CD14-positive monocyte (primary cell): ENCODE measurements at regions not wholly inside any gene's neighbourhood (a gene's known extent, or its start where the extent isn't known, plus 50 kb on each side); places are given as distances from the start of the nearest gene placed in this dataset.

Source experiments
- DNase-seq, 3 donors: peaks; one replicate each; pipeline ENCODE4 v3.0.0-alpha.2; 2011 to 2022
- H2AFZ ChIP-seq: 2 replicates; pipeline ENCODE4 v1.6.0; 2012; ENCODE audit warnings: mild to moderate bottlenecking, low read depth, low read length, inconsistent platforms; ENCODE audit not compliant: insufficient read depth, poor library complexity, severe bottlenecking
- H3K27ac ChIP-seq, 2 donors: 1 replicate in 1 of 2; 2 replicates in 1 of 2; pipeline ENCODE4 v1.5.1; 2012 to 2013; ENCODE audit warnings: low read length in 2 of 2, control low read depth in 1 of 2, inconsistent platforms in 1 of 2, low read depth in 1 of 2, mild to moderate bottlenecking in 1 of 2
- H3K27me3 ChIP-seq, 2 donors: one replicate each; pipeline versions ENCODE4 v1.6.0 to v1.6.1; 2011 to 2013; ENCODE audit warnings: low read length in 2 of 2; ENCODE audit not compliant: control insufficient read depth in 2 of 2, insufficient read depth in 2 of 2
- H3K36me3 ChIP-seq, 2 donors: replicated peaks in 1 of 2; 1 replicate in 1 of 2; 2 replicates in 1 of 2; pipeline versions ENCODE4 v1.5.1 to v1.6.1; 2012 to 2013; ENCODE audit warnings: low read length in 2 of 2, control low read depth in 1 of 2, inconsistent platforms in 1 of 2, mild to moderate bottlenecking in 1 of 2; ENCODE audit not compliant: insufficient read depth in 2 of 2, control insufficient read depth in 1 of 2
- H3K4me1 ChIP-seq, 2 donors: 1 replicate in 1 of 2; 2 replicates in 1 of 2; pipeline versions ENCODE4 v1.5.1 to v1.6.1; 2012 to 2013; ENCODE audit warnings: low read length in 2 of 2, control low read depth in 1 of 2, inconsistent platforms in 1 of 2, mild to moderate bottlenecking in 1 of 2, moderate library complexity in 1 of 2; ENCODE audit not compliant: insufficient read depth in 2 of 2, control insufficient read depth in 1 of 2
- H3K4me2 ChIP-seq: replicated peaks from 2 replicates; pipeline ENCODE3; 2012; ENCODE audit warnings: low read length, moderate library complexity, mild to moderate bottlenecking; ENCODE audit not compliant: poor library complexity, severe bottlenecking; ENCODE audit errors: extremely low read depth
- H3K4me3 ChIP-seq, 3 experiments: fragments of 200-600 bp in 1 of 3; sonication (generic) in 1 of 3; replicated peaks in 1 of 3; 1 replicate in 2 of 3; 2 replicates in 1 of 3; pipeline ENCODE4 v1.5.1; 2011 to 2013; ENCODE audit warnings: low read length in 3 of 3, mild to moderate bottlenecking in 3 of 3, control low read depth in 2 of 3, low read depth in 2 of 3, inconsistent platforms in 1 of 3, moderate library complexity in 1 of 3
- H3K79me2 ChIP-seq: 2 replicates; pipeline ENCODE4 v1.6.0; 2012; ENCODE audit warnings: mild to moderate bottlenecking, control low read depth, inconsistent platforms, low read length, moderate library complexity; ENCODE audit not compliant: insufficient read depth
- H3K9ac ChIP-seq: 2 replicates; pipeline ENCODE4 v1.6.0; 2017; ENCODE audit warnings: low read length, mild to moderate bottlenecking; ENCODE audit not compliant: insufficient read depth, poor library complexity, severe bottlenecking
- H3K9me3 ChIP-seq, 2 donors: replicated peaks in 1 of 2; 1 replicate in 1 of 2; 2 replicates in 1 of 2; pipeline versions ENCODE4 v1.5.1 to v1.6.1; 2012 to 2013; ENCODE audit warnings: low read length in 2 of 2, control low read depth in 1 of 2; ENCODE audit not compliant: control insufficient read depth in 1 of 2, insufficient read depth in 1 of 2
- H4K20me1 ChIP-seq: 2 replicates; pipeline ENCODE4 v1.6.0; 2012; ENCODE audit warnings: mild to moderate bottlenecking, low read length, control low read depth, moderate library complexity; ENCODE audit not compliant: insufficient read depth
- H3K27ac Mint-ChIP-seq, 7 donors: one replicate each; pipeline ENCODE4 v1.8.0; 2020; ENCODE audit warnings: mild to moderate bottlenecking in 7 of 7, mixed read lengths in 7 of 7, moderate library complexity in 6 of 7, inconsistent platforms in 2 of 7
- H3K27me3 Mint-ChIP-seq, 3 donors: one replicate each; pipeline ENCODE4 v1.8.0; 2021 to 2022; ENCODE audit warnings: low read depth in 3 of 3, mild to moderate bottlenecking in 3 of 3, mixed read lengths in 3 of 3, moderate library complexity in 3 of 3, inconsistent platforms in 1 of 3
- H3K36me3 Mint-ChIP-seq, 2 donors: one replicate each; pipeline ENCODE4 v1.8.0; 2020; ENCODE audit warnings: mixed read lengths in 2 of 2, inconsistent platforms in 1 of 2, mild to moderate bottlenecking in 1 of 2
- H3K4me1 Mint-ChIP-seq: one replicate; pipeline ENCODE4 v1.8.0; 2020; ENCODE audit warnings: mild to moderate bottlenecking, mixed read lengths
- H3K4me3 Mint-ChIP-seq, 2 donors: one replicate each; pipeline ENCODE4 v1.8.0; 2020; ENCODE audit warnings: mild to moderate bottlenecking in 2 of 2, mixed read lengths in 2 of 2, moderate library complexity in 1 of 2
- H3K9me3 Mint-ChIP-seq, 7 donors: one replicate each; pipeline ENCODE4 v1.8.0; 2020 to 2022; ENCODE audit warnings: mixed read lengths in 7 of 7, mild to moderate bottlenecking in 6 of 7, moderate library complexity in 6 of 7, inconsistent platforms in 2 of 7
- WGBS: methylation state at CpG from one replicate; pipeline ENCODE4 v1.1.5; 2013; ENCODE audit warnings: missing lambda C conversion rate; ENCODE audit not compliant: insufficient coverage; 5-methylcytosine and 5-hydroxymethylcytosine counted together
- intact Hi-C, 2 donors: fragments of 100-400 bp; cut with micrococcal nuclease; formaldehyde crosslinking; loops; one replicate each; pipeline versions ENCODE4 v1.15.0 to v1.15.1; 2023
- TF ChIP-seq, protein P1 (sequence below): fragments of 200-600 bp; IDR thresholded peaks from one replicate; pipeline ENCODE4 v1.8.0; 2022; ENCODE audit warnings: antibody characterized with exemption, mild to moderate bottlenecking

DNA sequence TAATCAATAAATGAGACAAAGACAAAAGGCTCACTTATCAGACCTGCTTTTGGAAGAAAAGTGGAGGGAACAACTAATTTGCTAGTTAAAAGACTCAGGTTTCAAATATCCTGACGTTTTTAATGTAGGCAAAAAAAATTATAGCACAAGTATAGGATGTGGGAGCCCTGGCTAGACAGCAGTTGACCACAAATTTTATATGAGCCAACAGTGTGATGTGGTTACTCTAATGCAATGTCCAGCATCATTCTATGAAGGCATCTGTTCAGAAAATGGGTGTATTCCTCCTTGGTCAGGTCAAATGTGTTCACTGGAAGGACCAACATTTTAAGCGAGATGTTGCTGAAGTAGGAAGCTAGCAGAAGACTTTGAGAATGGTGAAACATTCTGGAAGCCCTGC lies 237.4 kb downstream of the MAP2K6 start:
- H3K4me1 ChIP-seq, result no peaks in the 10 kb centered on the region
- Mint-ChIP-seq H3K9me3 (peaks cover 0 to 10% (median 4%) of the 10 kb centered on the region in 7 donors), H3K27me3 (no peaks in the 10 kb centered on the region)

GRCh38 chr17:69654981-69655855 lies 240.7 kb downstream of the MAP2K6 start:
- Mint-ChIP-seq H3K4me3 (no peak overlapping the region), H3K9me3 (peaks cover 0 to 20% (median 6%) of the 10 kb centered on the region in 7 donors), H3K36me3 (no peaks in the 10 kb centered on the region), H3K27ac (no peak overlapping the region), H3K27me3 (no peaks in the 10 kb centered on the region), H3K4me1 (no peaks in the 10 kb centered on the region)
- no peak overlapping the region for H3K4me2 ChIP-seq
- intact Hi-C loops, result no loop called here
- DNase-seq, result no peak
- TF ChIP-seq, protein P1, sequence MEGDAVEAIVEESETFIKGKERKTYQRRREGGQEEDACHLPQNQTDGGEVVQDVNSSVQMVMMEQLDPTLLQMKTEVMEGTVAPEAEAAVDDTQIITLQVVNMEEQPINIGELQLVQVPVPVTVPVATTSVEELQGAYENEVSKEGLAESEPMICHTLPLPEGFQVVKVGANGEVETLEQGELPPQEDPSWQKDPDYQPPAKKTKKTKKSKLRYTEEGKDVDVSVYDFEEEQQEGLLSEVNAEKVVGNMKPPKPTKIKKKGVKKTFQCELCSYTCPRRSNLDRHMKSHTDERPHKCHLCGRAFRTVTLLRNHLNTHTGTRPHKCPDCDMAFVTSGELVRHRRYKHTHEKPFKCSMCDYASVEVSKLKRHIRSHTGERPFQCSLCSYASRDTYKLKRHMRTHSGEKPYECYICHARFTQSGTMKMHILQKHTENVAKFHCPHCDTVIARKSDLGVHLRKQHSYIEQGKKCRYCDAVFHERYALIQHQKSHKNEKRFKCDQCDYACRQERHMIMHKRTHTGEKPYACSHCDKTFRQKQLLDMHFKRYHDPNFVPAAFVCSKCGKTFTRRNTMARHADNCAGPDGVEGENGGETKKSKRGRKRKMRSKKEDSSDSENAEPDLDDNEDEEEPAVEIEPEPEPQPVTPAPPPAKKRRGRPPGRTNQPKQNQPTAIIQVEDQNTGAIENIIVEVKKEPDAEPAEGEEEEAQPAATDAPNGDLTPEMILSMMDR, result no peak
- no peaks in the 10 kb centered on the region for H4K20me1 ChIP-seq
- no peaks in the 10 kb centered on the region for H3K79me2 ChIP-seq
- no peaks in the 10 kb centered on the region for H3K4me1 ChIP-seq
- peaks cover 5 to 9% of the 10 kb centered on the region in 2 donors for H3K9me3 ChIP-seq
- H2AFZ ChIP-seq, result no peak overlapping the region
- no peak overlapping the region for H3K9ac ChIP-seq
- H3K27ac ChIP-seq, result no peak overlapping the region
- no peak overlapping the region for H3K4me3 ChIP-seq
- WGBS, result 85% methylated on average over 5 of the region's 8 CpGs
- H3K36me3 ChIP-seq, result no peaks in the 10 kb centered on the region
- no peaks in the 10 kb centered on the region for H3K27me3 ChIP-seq

More for the DNA sequence above, 237.4 kb downstream of the MAP2K6 start:
- Histone ChIP-seq H2AFZ (no peak overlapping the region), H3K36me3 (no peaks in the 10 kb centered on the region), H3K27me3 (no peaks in the 10 kb centered on the region), H3K27ac (no peak overlapping the region), H3K4me3 (no peak overlapping the region), H3K79me2 (no peaks in the 10 kb centered on the region), H3K4me2 (no peak overlapping the region), H3K9ac (no peak overlapping the region), H3K9me3 (no peaks in the 10 kb centered on the region), H4K20me1 (no peaks in the 10 kb centered on the region)
- no peaks in the 10 kb centered on the region for H3K36me3 Mint-ChIP-seq
- TF ChIP-seq, protein P1, result no peak
- H3K27ac Mint-ChIP-seq, result no peak overlapping the region
- intact Hi-C loops, result no loop called here
- no CpG with 5 or more reads among the region's 2 CpGs for WGBS
- no peaks in the 10 kb centered on the region for H3K4me1 Mint-ChIP-seq
- no peak for DNase-seq
- no peak overlapping the region for H3K4me3 Mint-ChIP-seq
